Brain microvascular endothelial cell (primary cell): ENCODE measurements at regions not wholly inside any gene's neighbourhood (a gene's known extent, or its start where the extent isn't known, plus 50 kb on each side); places are given as distances from the start of the nearest gene placed in this dataset.

Experiments
- DNase-seq: peaks from one replicate; pipeline ENCODE4 v3.0.0-alpha.2; 2020
- H3K27ac ChIP-seq: fragments of 250-450 bp; sonication (Bioruptor Pico); 2 replicates; pipeline ENCODE4 v1.5.1; 2020; ENCODE audit warnings: mild to moderate bottlenecking, moderate library complexity
- H3K27me3 ChIP-seq: fragments of 250-450 bp; sonication (Bioruptor Pico); replicated peaks from 2 replicates; pipeline ENCODE4 v1.5.1; 2020; ENCODE audit warnings: mild to moderate bottlenecking
- H3K36me3 ChIP-seq: fragments of 250-450 bp; sonication (Bioruptor Pico); replicated peaks from 2 replicates; pipeline ENCODE4 v1.5.1; 2020; ENCODE audit warnings: mild to moderate bottlenecking
- H3K4me3 ChIP-seq: 2 replicates; pipeline ENCODE4 v1.5.1; 2011; ENCODE audit warnings: low read depth, mild to moderate bottlenecking, control low read depth, low read length, moderate library complexity
- CTCF ChIP-seq: IDR thresholded peaks from 2 replicates; pipeline ENCODE4 v1.5.1; 2011; ENCODE audit warnings: low read depth, mild to moderate bottlenecking, moderate library complexity, low read length, control low read depth, inconsistent platforms; ENCODE audit errors: missing control alignments
- in situ Hi-C: cut with HindIII; loops from 2 replicates; pipeline ENCODE4 v1.10.0; 2017; ENCODE audit warnings: low sequenced_read_pairs, low pct_ligation_motif_present

- Histone ChIP-seq H3K36me3 (no peaks in the 10 kb centered on the region), H3K27me3 (no peaks in the 10 kb centered on the region), H3K4me3 (no peak overlapping the region), H3K27ac (no peak overlapping the region)
- TF ChIP-seq CTCF = no peak
- no peak for DNase-seq
- in situ Hi-C loops = no loop called here
Observed at GRCh38 chr13:85099245-85099644, 700.0 kb downstream of the SLITRK6 start.

- Histone ChIP-seq H3K27ac (no peak overlapping the region), H3K4me3 (no peak overlapping the region), H3K36me3 (no peaks in the 10 kb centered on the region), H3K27me3 (no peaks in the 10 kb centered on the region)
- in situ Hi-C loops = no loop called here
- no peak for TF ChIP-seq CTCF
- DNase-seq = no peak
Observed at GRCh38 chr13:85095418-85096272, 703.6 kb downstream of the SLITRK6 start.

DNA sequence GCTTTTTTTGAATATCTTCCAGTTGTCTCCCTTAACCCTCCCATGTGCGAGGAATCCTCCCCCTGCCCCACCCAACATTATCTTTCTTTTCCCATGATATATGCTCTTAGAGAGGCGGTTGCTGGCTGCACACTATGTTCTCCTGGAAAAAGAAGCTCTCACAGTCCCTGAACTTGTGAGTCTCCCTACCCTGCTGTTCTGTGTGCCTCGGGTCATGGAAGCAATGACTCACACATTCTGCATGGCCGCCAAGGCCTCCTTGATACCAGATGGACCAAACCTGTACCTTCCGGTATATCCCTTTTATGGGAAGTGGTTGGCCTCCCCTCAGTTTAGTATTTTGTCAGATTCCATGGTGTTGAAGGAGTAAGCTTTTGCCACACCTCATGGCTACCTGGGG, 705.4 kb downstream of the SLITRK6 start:
- H3K4me3 ChIP-seq = no peak overlapping the region
- no peaks in the 10 kb centered on the region for H3K36me3 ChIP-seq
- H3K27me3 ChIP-seq = no peaks in the 10 kb centered on the region
- peak; percentile 16 for DNase-seq
- in situ Hi-C loops = no loop called here
- H3K27ac ChIP-seq = no peak overlapping the region
- no peak for TF ChIP-seq CTCF

- Histone ChIP-seq H3K27me3 (no peaks in the 10 kb centered on the region), H3K27ac (no peak overlapping the region), H3K36me3 (no peaks in the 10 kb centered on the region), H3K4me3 (no peak overlapping the region)
- no peak for DNase-seq
- in situ Hi-C loops = no loop called here
- TF ChIP-seq CTCF = no peak
Observed at GRCh38 chr13:85091631-85092234, 707.5 kb downstream of the SLITRK6 start.

DNA sequence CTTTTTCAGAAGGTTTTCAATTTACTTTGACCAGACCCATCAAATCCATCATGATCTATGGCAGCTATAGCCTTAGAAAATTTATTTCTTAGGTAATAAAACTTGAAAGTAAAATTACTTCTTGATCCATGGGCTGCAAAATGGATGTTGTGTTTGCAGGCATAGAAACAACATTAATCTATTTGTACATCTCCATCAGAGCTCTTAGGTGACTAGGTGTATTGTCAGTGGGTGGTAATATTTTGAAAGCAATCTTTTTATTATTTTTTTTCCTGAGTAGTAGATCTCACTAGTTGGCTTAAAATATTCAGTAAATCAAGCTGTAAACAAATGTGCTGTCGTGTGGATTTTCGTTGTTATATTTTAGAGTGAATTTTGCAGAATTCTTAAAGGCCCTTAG, 710.0 kb downstream of the SLITRK6 start:
- Histone ChIP-seq H3K27me3 (no peaks in the 10 kb centered on the region), H3K4me3 (no peak overlapping the region), H3K36me3 (no peaks in the 10 kb centered on the region), H3K27ac (no peak overlapping the region)
- DNase-seq = no peak
- TF ChIP-seq CTCF = no peak
- in situ Hi-C loops = no loop called here
